HS-5 (cell line): ENCODE measurements at regions not wholly inside any gene's neighbourhood (a gene's known extent, or its start where the extent isn't known, plus 50 kb on each side); places are given as distances from the start of the nearest gene placed in this dataset.

Experiments
- DNase-seq: peaks from one replicate; pipeline ENCODE4 v3.0.0-alpha.2; 2012; ENCODE audit warnings: low read depth

DNA sequence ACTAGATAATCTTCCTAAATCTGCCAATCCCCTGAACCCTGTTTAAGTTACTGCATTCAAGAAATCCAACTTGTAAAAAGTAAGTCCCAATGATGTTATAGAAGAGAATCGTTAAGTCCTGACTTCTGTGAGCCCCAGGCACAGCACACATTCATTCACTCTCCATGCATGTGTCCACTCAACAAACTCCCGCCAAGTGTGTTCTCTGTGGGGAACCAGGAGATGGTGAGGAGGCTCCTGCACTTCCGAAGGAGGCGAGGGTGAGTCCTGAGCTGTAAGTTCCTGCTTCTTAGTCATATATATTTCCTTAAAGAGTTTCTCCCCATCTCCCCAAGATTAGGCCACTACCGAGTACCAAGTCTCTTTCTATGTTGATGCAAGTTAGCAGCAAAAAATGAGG, 635.0 kb upstream of the ID2 start:
- DNase-seq, result no peak

DNA sequence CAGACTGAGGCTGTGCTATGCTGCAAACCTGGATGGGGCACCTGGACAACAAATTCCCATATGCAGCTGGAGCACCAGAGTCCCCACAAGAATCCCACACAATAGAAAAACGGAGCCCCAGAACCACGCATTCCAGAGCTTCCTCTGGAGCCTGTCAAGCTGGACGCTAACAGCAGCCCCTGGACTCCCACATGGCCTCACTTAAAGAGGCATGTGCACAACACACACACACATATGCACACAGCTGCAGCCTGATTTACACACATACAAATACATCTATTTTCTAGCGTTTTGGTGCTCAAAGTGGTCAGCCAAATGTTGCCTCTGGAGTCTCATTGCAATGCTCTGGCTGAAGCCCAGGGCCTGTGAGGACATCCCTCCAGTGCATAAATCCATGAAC, 632.7 kb upstream of the ID2 start:
- no peak for DNase-seq

DNA sequence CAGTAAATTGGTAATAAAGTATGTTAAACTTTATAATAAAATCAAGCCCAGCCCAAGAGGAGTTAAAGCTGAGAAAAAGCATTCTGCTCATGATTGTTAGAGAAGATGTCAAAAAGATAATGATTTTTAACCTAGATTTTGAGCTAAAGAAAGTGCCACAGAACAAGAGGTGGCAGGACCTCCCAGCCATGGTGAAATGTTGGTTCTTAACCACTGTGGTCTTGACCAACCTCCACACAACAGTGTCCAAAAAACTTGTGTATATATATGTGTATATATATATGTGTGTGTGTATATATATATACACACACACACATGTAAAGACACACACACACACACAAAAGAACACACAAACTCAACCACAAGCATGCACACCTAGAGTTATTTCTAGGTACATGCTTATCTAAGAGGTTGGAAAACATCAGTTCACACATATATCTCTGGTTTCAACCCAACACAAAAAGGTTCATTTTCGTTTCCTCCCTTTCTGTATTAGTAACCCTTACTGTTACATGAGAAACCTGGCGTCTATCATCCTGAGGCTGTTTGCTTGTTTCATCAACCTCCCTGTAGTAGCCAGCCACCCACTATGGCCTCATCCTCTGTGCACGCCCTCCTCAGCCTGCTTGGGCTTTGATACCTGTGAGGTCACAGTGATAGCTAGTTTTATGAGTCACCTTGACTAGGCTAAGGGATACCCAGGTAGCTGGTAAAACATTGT, 631.8 kb upstream of the ID2 start:
- no peak for DNase-seq

DNA sequence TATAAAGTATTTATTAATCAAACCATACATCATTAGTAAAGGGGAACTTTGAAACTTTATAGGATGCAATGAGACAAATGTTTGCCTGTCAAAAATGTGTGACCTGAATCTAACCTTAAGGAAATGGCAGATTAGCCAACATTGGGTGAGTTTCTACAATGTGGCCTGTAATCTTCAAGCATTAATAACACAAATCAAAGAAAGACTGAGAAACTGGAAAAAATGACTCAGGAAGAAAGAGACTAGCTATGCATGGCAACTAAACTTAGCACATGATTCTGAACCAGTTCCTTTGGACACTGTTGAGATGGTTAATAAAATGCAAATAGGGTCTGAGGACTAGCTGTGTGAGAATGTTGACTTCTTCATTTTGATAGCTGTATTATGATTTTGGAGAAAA, 628.6 kb upstream of the ID2 start:
- DNase-seq, result no peak

DNA sequence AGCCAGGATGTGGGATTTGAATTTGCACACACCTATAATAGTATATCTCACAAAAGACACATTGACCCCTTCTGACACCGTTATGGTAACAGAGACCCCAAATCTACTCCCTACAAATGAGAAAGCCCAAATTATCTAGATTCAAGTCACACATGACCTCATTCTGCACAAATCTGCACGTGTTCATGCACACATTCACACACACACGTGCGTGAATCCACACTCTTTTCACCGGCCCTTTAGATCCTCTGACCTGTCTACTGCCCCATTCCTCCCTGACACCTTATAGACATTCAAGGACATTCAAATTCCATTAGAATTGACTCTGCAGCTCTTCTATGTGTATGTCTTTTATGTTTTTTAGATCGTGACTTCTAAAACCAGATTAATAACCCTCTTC, 627.8 kb upstream of the ID2 start:
- no peak for DNase-seq

DNA sequence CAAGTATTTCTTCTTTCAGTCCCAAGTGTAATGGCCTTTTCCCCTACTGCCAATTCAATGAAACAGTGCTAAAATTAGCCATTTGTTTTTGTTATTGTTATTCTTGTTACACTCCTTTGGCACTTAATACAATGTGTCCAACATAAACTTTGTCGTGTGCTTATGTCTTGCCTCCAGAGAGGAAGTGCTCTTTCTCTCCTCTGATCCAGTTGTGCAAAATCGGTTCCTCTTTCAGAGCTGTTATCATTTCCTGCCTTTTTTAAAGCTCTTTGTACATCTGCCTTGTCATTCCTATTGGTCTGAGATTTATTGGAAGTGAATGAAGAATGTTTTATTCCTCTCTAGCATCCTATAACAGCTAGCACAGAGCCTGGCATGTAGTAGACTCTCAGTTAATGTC, 623.2 kb upstream of the ID2 start:
- no peak for DNase-seq

DNA sequence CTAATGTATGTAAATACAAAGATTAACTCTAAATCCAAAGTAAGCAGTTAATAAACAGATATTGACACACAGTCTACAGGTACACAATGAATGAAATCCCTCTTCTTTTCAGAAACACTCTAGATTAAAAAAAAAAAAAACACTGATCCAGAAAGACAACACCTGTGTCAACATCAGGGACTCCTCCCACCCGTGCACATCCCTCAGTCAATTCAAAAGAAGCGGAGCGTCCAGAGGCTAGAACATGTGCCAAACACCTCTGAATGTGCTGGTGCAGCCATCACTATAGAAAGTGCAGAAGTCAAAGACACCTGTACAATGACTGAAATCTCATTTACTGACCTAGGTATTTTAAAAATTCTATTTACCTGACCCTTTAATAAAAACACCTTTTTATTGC, 622.6 kb upstream of the ID2 start:
- DNase-seq, result no peak

DNA sequence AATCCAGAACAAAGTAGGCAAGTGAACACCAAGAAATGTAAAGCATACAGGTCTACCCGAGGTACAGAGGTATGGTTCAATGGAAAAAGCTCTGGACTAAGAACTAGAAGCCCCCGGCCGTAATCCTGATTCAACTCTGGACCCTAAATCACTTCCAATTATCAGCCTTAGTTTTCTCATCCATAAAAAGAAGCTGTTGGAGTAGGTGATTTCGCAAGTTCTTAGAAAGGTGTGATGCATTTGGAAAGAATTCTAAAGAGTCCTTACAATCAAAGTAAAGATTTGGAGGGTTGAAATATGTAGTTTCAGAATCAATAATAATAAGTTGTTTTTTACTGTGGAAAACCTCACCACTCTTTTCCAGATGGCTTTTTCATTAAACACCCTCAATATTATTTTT, 622.1 kb upstream of the ID2 start:
- no peak for DNase-seq

DNA sequence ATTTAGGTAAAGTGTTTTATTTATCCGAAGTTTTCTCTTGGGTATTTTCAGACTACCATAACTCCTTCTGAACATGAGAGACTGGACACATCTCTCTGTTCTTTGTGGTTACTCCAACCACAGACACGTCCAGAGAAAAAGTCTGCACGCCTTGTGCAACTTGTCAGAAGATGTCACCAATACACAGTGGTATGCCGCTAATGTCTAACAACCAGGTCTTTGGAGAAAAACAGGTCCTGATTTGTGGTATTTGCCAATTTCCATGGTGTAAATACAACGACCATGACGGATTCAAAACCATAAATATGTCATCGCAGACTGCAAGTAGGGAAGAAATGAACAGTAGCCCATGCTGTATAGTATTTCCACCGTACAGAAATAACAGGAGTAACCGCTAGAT, 620.6 kb upstream of the ID2 start:
- no peak for DNase-seq

DNA sequence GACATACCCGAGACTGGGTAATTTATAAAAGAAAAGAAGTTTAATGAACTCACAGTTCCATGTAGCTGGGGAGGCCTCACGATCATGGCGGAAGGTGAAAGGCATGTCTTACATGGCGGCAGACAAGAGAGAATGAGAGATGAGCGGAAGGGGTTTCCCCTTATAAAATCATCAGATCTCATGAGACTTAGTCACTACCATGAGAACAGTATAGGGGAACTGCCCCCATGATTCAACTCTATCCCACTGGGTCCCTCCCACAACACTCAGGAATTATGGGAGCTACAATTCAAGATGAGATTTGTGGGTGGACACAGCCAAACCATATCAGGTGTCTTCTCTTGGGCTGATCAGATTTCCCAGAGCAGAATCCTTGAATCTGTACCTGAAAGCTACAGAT, 617.3 kb upstream of the ID2 start:
- no peak for DNase-seq

DNA sequence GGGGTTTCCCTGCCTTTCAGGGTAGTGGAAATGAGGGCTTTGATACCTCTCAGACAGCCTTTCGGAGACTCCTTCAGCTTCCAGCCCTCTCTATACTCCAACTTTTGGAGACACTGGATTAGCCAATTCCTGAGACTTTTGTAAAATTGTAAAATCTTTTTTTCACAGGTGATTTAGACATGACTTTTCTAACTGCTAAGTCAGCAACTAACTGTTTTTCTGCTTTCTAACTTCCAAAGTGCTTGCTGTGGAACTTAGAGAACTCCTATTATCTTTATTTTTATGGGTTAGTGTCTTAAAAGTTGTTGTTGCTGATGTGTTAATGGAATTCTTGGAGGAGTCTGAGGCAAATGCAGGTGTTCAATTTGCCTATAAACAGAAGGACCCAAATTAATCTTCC, 616.7 kb upstream of the ID2 start:
- DNase-seq, result no peak

DNA sequence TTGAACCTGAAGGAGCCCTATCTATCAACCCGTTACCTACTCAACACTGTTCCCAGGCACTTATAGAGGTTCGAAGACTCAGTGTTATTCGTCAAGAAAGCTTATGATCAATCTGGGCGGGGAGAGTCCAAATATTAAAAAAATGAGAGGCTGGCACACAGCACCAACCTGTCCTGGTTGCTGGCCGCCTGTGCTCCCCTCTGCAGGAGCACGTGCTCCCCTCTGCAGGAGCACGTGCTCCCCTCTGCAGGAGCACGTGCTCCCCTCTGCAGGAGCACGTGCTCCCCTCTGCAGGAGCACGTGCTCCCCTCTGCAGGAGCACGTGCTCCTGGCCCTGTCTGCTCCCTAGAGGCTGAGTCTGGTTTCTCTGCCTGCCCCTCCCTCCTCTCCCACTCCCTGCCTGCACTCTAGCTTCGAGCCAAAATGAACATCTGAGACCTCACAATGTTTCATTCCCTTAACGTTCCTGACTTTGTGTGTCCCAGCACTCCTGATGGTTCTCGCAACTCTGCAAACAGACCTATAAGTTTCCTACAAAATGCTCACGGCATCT, 614.0 kb upstream of the ID2 start:
- DNase-seq, result no peak

DNA sequence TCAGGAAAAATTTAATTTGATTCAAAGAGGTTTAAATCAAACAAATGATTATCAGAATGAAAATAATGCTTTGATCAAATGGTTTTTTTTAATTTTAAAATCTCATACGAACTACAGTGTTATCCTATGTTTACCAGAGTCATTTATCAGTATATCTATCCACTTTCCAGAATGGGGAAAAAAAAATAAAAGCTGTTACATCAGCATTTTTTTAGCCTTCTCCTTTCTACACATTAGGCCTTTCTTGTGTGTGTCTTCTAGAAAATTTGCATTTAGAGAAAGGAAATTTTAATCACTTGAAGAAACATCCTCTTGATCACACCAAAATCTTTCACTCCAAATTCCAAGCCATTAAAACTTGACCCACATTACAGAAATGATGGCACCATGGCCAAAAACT, 608.9 kb upstream of the ID2 start:
- DNase-seq, result no peak

DNA sequence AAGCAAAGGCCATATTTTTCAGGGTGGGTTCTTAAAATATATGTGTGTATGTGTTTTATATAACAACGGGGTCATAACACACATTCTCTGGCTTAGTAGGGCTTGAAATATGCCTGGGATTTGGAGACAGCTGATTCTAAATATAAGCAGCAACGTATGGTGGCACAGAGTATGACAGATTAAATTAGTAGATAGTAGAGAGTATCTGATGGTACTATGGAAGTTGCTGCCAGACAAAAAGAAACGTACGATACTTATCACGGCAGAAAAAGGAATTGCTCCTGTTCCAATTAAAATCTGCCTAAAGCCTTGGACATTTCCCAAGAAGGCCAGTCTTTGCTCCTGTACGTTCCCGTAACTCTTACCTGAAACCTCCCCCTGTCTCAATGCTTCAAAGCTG, 607.9 kb upstream of the ID2 start:
- no peak for DNase-seq

DNA sequence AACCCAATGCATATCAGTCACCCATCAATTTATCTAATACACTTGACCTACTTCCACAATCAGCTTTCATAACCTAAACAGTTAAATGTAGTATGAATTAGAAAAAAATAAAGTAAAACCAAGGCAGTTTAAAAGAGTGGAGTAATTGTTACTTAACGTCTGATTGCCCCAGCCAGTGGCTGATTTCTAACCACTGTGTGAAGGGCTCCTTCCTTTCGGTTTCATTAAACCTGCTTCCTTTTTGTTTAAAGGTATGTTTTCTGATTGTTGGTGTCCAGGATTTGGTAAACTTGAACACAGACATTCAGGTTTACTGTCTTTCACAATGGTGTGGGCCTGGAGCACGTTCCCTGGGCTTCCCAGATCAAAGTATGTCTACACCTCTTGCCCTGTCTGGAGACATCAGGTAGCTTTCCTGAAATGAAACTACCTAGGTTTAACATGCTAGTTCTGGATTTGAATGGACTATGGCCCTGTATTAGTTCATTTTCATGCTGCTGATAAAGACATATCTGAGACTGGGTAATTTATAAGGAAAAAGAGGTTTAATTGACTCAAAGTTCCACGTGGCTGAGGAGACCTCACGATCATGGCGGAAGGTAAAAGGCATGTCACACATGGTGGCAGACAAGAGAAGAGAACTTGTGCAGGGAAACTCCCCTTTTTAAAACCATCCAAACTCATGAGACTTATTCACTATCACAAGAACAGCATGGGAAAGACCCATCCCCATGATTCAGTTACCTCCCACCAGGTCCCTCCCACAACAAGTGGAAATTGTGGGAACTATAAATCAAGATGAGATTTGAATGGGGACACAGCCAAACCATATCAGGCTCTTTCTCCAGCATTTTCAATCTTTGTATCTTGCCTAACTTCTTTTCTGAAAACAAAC, 605.2 kb upstream of the ID2 start:
- DNase-seq, result no peak

DNA sequence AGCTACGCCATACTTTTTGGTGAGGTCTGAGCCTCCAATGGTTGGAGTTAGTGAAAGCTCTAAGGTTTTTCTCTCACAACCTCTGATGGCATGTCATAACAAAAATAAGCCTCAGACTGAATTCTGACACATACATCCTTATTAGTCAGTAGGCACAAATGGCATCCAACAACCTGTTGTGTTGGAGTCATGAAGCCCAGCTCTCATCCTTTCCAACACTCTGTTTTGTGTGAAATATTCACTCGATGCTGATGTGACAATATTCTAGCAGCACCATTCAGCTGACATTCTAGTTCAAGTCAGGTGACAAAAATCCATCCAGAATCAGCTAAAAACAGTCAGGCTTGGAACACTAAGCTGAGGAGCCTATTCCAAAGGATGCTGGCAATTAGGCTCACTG, 603.2 kb upstream of the ID2 start:
- DNase-seq, result no peak

DNA sequence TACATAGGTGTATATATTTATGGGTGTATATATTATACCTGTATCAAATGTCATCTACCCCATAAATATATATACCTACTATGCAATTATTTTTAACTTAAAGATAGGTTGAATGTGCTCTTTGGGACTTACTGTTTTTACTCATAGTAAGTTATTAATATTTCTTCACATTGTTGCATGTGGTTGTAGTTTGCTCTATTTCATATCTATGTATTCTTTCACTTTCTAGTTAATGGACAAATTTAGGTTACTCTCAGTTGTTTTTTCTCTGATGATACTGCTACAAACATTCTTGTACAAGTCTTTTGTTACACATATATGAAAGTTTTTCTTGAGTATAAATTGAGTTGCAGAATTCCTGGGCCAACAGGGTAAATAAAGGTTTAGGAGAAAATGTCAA, 601.8 kb upstream of the ID2 start:
- DNase-seq, result no peak

DNA sequence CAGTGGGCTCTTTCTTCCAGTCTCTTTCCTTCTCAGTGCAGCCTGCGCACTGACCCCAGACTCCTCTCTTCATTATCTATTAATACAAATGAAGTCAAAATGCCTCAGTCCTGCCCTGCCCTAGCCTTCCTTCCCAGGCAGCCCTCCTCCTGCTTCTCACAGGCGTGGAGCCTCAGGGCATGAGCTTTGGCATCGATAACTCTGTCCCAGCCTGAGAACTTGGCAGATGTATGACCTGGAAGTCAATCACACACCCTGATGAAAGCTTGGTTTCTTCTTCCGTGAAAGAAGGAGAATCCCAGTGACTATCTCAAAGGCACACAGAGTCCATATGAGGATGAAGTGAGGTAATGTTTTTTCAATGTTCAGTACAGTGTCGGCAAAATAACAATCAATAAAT, 600.7 kb upstream of the ID2 start:
- no peak for DNase-seq

DNA sequence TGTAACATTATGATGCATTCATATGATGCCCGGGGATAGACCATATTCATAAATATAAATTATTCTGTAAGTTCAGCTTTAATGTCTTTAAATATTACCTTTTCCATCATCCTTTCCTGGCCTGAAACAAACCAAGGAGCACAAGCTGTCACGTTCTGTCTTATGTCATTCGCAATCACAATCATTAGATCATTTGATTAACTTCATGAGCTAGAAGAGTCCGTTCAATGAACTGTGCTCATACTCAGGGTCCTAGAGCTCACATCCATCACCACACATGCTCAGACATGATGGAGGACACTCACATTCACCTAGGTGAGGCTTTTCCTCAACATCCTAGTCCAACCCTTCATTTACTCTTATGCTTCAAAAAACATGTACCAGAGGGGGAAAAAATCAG, 599.0 kb upstream of the ID2 start:
- DNase-seq, result no peak

DNA sequence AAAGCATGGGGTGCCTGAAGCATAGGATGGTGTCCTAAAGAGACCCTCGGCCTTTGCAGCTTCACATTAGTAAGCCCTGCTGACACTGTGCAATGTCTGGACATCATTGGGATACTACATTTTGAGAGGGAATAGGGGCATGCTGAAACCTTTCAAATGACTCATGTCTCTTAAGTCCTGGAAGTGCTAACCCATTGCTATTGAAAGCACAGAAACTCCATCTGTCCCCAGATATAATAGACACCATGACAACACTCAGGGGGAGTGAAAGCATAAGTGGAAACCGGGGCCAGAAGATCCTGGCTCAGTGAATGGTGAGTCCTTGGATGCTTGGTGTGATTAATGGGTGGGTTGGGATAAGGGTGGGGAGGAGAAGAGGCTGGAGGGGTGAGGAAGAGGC, 595.5 kb upstream of the ID2 start:
- no peak for DNase-seq

DNA sequence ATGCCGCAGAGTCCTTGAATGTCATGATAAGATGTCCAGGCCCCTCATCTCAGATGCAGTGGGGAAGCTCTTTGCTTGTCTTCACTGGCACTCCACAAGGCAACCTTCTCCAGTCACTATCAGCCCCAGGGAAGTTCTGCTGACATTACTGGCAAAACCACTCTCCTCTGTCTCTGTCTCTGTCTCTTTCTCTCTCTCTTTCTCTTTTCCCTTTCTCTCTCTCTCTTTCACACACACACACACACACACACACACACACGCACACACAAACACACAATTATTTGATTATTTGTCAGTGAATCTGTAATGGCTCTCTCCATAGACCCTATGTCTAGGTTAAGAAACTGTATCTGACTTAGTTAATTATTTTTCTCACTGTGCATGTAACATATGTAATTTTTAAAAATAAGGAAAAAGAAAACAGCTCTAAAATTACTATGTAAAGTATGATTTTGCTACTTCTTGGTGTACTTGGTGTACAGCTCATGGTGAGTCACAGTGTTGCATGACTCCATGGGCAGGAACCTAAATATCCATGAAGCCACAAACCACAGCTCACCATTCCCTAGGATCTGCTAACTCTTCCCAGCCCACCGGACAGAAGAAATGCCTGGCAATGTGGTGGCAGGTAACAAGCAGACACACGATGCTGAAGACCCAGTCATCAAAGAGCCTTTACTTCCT, 594.9 kb upstream of the ID2 start:
- DNase-seq, result peak; percentile 89

DNA sequence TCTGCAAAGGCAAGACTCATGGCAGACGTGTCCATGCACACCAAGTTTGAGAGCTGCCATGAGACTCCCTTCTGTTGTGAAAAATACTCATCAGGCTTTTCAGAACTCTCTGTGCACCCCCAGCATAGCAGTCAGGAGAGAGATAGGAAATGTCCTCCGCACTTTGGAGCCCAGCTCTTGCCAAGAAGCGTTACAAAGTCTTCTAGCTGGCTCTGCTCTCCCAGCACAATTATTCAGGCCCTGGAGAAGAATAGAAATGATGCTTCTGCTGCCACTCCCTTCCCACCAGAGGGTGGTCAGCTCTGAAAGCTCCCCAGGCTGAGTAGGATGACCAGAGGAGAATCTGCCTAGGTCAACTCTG, 594.4 kb upstream of the ID2 start:
- DNase-seq, result no peak

DNA sequence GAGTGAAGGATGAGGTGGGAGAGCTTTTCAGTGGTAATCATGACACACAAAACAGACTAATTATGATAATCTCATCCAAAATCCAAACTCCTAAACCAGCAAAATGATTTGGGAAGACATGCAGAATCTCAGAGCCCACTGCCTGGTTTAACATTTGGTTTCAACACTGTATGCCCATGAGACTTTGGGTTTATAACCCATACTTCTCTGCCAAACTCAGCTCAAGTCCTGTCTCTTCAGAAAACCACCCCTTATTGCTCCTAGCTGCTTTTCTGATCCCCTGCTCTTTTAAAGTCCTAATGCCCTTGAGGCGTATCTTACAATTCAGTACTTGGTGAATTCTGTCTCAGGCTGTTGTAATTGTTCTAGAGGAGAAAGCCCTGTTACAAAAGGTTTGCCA, 593.0 kb upstream of the ID2 start:
- DNase-seq, result no peak
